HG03095 (cell line): ENCODE measurements at regions not wholly inside any gene's neighbourhood (a gene's known extent, or its start where the extent isn't known, plus 50 kb on each side); places are given as distances from the start of the nearest gene placed in this dataset.
"Not testable (repeated sequence)": the region's sequence is repeated elsewhere in the genome, so short reads cannot be mapped to it uniquely, and the experiment has no call there.

ENCODE experiments used
- ATAC-seq: cut with Tn5 transposase; IDR thresholded peaks from one replicate; pipeline ENCODE4 v1.9.1; 2021; ENCODE audit warnings: moderate library complexity; ENCODE audit not compliant: unreplicated experiment

GRCh38 chr4:159780196-159780922 is 677.5 kb downstream of the RAPGEF2 start:
- ATAC-seq: no peak

GRCh38 chr4:159787901-159788300 is 685.0 kb downstream of the RAPGEF2 start:
- no peak for ATAC-seq

- ATAC-seq: no peak
These were observed 688.5 kb downstream of the RAPGEF2 start for GRCh38 chr4:159791334-159791733.

- not testable (repeated sequence) for ATAC-seq
These were observed 701.7 kb downstream of the RAPGEF2 start for GRCh38 chr4:159804592-159804991.

- no peak for ATAC-seq
These were observed 720.9 kb downstream of the RAPGEF2 start for GRCh38 chr4:159823743-159824142.

- ATAC-seq: no peak
These were observed 725.8 kb downstream of the RAPGEF2 start for GRCh38 chr4:159828687-159829086.

- ATAC-seq: no peak
These were observed 726.3 kb downstream of the RAPGEF2 start for GRCh38 chr4:159829184-159829583.

- no peak for ATAC-seq
These were observed 734.2 kb downstream of the RAPGEF2 start for GRCh38 chr4:159837071-159837470.

GRCh38 chr4:159855731-159856130 is 752.9 kb downstream of the RAPGEF2 start:
- no peak for ATAC-seq

GRCh38 chr4:159856451-159856850 is 753.6 kb downstream of the RAPGEF2 start:
- ATAC-seq: no peak

- no peak for ATAC-seq
These were observed 756.8 kb downstream of the RAPGEF2 start for GRCh38 chr4:159859656-159860148.

- ATAC-seq: no peak
These were observed 758.1 kb downstream of the RAPGEF2 start for GRCh38 chr4:159860945-159861344.

- ATAC-seq: no peak
These were observed 761.5 kb downstream of the RAPGEF2 start for GRCh38 chr4:159864337-159864736.

GRCh38 chr4:159867673-159868072 is 764.8 kb downstream of the RAPGEF2 start:
- ATAC-seq: no peak

- not testable (repeated sequence) for ATAC-seq
These were observed 766.1 kb downstream of the RAPGEF2 start for GRCh38 chr4:159868936-159869335.

- ATAC-seq: no peak
These were observed 768.3 kb downstream of the RAPGEF2 start for GRCh38 chr4:159871141-159871540.

GRCh38 chr4:159881158-159881557 is 778.3 kb downstream of the RAPGEF2 start:
- ATAC-seq: no peak

GRCh38 chr4:159884989-159885388 is 782.1 kb downstream of the RAPGEF2 start:
- no peak for ATAC-seq

- no peak for ATAC-seq
These were observed 796.7 kb downstream of the RAPGEF2 start for GRCh38 chr4:159899596-159899995.

GRCh38 chr4:159900562-159900961 is 797.7 kb downstream of the RAPGEF2 start:
- ATAC-seq: no peak

GRCh38 chr4:159902648-159903047 is 799.8 kb downstream of the RAPGEF2 start:
- no peak for ATAC-seq

- ATAC-seq: no peak
These were observed 802.0 kb downstream of the RAPGEF2 start for GRCh38 chr4:159904906-159905305.

GRCh38 chr4:159906051-159906450 is 803.2 kb downstream of the RAPGEF2 start:
- no peak for ATAC-seq
